ENCODE measurements at regions not wholly inside any gene's neighbourhood (a gene's known extent, or its start where the extent isn't known, plus 50 kb on each side); places are given as distances from the start of the nearest gene placed in this dataset.

DNA sequence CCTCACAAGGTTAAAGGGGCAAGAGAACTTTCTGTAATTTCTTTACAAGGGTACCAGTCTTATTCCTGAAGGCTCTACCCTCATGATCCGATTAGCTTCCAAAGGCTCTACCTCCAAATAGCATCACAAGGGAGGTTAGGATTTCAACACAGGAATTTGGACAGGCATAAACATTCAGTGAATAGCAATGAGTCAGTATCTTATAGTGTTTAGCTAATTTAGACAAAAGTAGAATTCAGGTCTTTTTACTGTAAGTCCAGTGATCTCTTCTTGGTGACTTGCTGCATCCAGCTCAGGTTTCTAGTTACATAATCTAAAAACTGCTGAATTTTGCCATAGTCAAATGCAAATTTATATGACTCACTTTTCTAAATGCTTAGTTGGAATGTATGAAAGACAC is 1995.6 kb upstream of the RAG2 start:
- no peaks in the 10 kb centered on the region for H3K36me3 ChIP-seq
- H3K4me3 ChIP-seq (replicated peaks in 1 of 3): no peak overlapping the region
- no peaks in the 10 kb centered on the region for H3K4me1 ChIP-seq
- H3K9me3 ChIP-seq: no peaks in the 10 kb centered on the region
- no peaks in the 10 kb centered on the region for H3K27me3 ChIP-seq
- intact Hi-C loops (cut with DNase I): no loop called here
- 89 to 97% methylated on average over 1 of the region's 1 CpG for WGBS, 2 donors
- no peak overlapping the region for H3K27ac ChIP-seq
- TF ChIP-seq POLR2A (IDR thresholded peaks at IDR 0.05): no peak
- TF ChIP-seq, protein P1, sequence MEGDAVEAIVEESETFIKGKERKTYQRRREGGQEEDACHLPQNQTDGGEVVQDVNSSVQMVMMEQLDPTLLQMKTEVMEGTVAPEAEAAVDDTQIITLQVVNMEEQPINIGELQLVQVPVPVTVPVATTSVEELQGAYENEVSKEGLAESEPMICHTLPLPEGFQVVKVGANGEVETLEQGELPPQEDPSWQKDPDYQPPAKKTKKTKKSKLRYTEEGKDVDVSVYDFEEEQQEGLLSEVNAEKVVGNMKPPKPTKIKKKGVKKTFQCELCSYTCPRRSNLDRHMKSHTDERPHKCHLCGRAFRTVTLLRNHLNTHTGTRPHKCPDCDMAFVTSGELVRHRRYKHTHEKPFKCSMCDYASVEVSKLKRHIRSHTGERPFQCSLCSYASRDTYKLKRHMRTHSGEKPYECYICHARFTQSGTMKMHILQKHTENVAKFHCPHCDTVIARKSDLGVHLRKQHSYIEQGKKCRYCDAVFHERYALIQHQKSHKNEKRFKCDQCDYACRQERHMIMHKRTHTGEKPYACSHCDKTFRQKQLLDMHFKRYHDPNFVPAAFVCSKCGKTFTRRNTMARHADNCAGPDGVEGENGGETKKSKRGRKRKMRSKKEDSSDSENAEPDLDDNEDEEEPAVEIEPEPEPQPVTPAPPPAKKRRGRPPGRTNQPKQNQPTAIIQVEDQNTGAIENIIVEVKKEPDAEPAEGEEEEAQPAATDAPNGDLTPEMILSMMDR (IDR thresholded peaks at IDR 0.05): no peak
- DNase-seq: no peak

DNA sequence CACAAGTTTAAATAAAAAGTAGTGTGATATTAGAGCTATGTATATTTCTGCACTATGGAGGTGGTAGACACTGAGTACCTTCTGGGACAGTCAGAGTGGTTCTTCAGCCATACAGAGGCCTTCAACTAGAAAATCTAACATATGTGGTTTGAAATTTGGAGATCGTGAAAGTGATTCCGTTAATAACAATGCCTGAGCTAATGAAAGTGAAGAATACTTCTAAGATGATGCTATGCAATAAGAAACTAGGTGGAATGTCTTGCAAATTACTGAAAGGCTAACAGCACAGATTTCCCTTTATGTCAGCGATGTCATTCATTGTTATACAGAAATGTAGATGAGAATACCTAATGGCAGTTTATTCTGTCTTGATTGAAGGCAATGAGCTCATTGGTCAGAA is 1984.7 kb upstream of the RAG2 start:
- Histone ChIP-seq H3K4me1 (no peaks in the 10 kb centered on the region), H3K27ac (no peak overlapping the region), H3K27me3 (no peaks in the 10 kb centered on the region), H3K9me3 (no peaks in the 10 kb centered on the region), H3K4me3 (replicated peaks in 1 of 3) (no peak overlapping the region), H3K36me3 (no peaks in the 10 kb centered on the region)
- intact Hi-C loops (cut with DNase I): no loop called here
- no peak for TF ChIP-seq POLR2A (IDR thresholded peaks at IDR 0.05)
- TF ChIP-seq, protein P1 (IDR thresholded peaks at IDR 0.05): no peak
- no peak for DNase-seq
- WGBS, 2 donors: 57 to 64% methylated on average over 3 of the region's 3 CpGs

- Histone ChIP-seq H3K4me1 (no peaks in the 10 kb centered on the region), H3K36me3 (no peaks in the 10 kb centered on the region), H3K4me3 (replicated peaks in 1 of 3) (no peak overlapping the region), H3K27ac (no peak overlapping the region), H3K9me3 (no peaks in the 10 kb centered on the region), H3K27me3 (no peaks in the 10 kb centered on the region)
- no peak for DNase-seq
- intact Hi-C loops (cut with DNase I): no loop called here
- TF ChIP-seq, protein P1 (IDR thresholded peaks at IDR 0.05): no peak
- TF ChIP-seq POLR2A (IDR thresholded peaks at IDR 0.05): no peak
These were observed 1984.1 kb upstream of the RAG2 start for GRCh38 chr11:38582151-38582550.

DNA sequence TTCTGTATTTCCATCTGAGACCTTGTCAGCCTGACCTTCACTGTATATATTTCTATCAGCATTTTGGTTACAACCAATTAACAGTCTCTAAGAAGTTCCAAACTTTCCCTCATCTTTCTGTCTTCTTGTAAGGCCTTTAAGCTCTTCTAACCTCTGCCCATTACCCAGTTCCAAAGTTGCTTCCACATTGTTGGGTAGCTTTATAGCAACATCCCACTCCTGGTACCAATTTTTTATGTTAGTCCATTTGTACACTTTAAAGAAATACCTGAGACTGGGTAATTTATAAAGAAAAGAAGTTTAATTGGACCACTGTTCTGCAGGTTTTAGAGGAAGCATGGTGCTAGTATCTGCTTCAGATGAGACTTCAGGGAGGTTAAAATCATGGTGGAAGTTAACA is 1979.7 kb upstream of the RAG2 start:
- H3K4me3 ChIP-seq (replicated peaks in 1 of 3): no peak overlapping the region
- no peaks in the 10 kb centered on the region for H3K27me3 ChIP-seq
- no peak for TF ChIP-seq POLR2A (IDR thresholded peaks at IDR 0.05)
- TF ChIP-seq, protein P1 (IDR thresholded peaks at IDR 0.05): no peak
- H3K9me3 ChIP-seq: no peaks in the 10 kb centered on the region
- H3K36me3 ChIP-seq: no peaks in the 10 kb centered on the region
- no peaks in the 10 kb centered on the region for H3K4me1 ChIP-seq
- H3K27ac ChIP-seq: no peak overlapping the region
- no peak for DNase-seq
- intact Hi-C loops (cut with DNase I): no loop called here

GRCh38 chr11:38562562-38562961 is 1964.5 kb upstream of the RAG2 start:
- no peak overlapping the region for H3K27ac ChIP-seq
- no peaks in the 10 kb centered on the region for H3K36me3 ChIP-seq
- no peaks in the 10 kb centered on the region for H3K9me3 ChIP-seq
- intact Hi-C loops (cut with DNase I): no loop called here
- no peaks in the 10 kb centered on the region for H3K4me1 ChIP-seq
- no peak for DNase-seq
- no peak overlapping the region for H3K4me3 ChIP-seq (replicated peaks in 1 of 3)
- TF ChIP-seq POLR2A (IDR thresholded peaks at IDR 0.05): no peak
- TF ChIP-seq, protein P1 (IDR thresholded peaks at IDR 0.05): no peak
- H3K27me3 ChIP-seq: no peaks in the 10 kb centered on the region
- WGBS, 2 donors: 60 to 68% methylated on average over 3 of the region's 3 CpGs
